Erythroblast (primary cell): ENCODE measurements at regions not wholly inside any gene's neighbourhood (a gene's known extent, or its start where the extent isn't known, plus 50 kb on each side); places are given as distances from the start of the nearest gene placed in this dataset.

Experiments
- GATA1 ChIP-seq: IDR thresholded peaks from 2 replicates; pipeline ENCODE4 v1.6.1; 2011; ENCODE audit warnings: low read depth, mild to moderate bottlenecking, control low read depth, low read length, moderate library complexity
- POLR2A ChIP-seq: IDR thresholded peaks from 2 replicates; pipeline ENCODE4 v1.6.1; 2011; ENCODE audit warnings: mild to moderate bottlenecking, low read length

DNA sequence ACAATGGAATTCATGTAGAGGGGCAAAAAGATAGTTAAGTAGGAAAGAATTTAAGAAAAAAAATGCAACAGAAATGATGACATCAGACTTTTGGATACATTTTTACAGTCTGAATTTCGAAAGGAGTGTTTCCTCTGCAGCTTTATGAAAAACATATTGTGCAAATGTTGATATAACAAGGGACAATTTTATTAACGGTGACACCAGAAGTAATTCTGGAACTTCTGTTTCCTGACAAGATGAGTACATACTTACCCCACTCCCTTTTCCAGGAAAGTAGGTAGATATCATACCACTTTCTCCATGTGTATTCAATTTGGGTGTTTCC, 369.6 kb downstream of the FBXO15 start:
- TF ChIP-seq POLR2A (no peak), GATA1 (no peak)
